HepG2 (cell line): ENCODE measurements at regions not wholly inside any gene's neighbourhood (a gene's known extent, or its start where the extent isn't known, plus 50 kb on each side); places are given as distances from the start of the nearest gene placed in this dataset.

Experiments
- CTCF ChIP-seq: sonication (generic); formaldehyde crosslinking; IDR thresholded peaks from 2 replicates; pipeline ENCODE4 v1.5.0; 2020; ENCODE audit warnings: mild to moderate bottlenecking, missing genetic modification reagents, moderate library complexity
- FLYWCH1 ChIP-seq: sonication (generic); formaldehyde crosslinking; IDR thresholded peaks from 2 replicates; pipeline ENCODE4 v1.8.1; 2023; ENCODE audit warnings: mild to moderate bottlenecking, missing genetic modification reagents
- MAX ChIP-seq: IDR thresholded peaks from 2 replicates; pipeline ENCODE4 v1.6.1; 2012; ENCODE audit warnings: inconsistent platforms
- POLR2AphosphoS2 ChIP-seq: IDR thresholded peaks from 2 replicates; pipeline ENCODE4 v1.6.1; 2011; ENCODE audit warnings: low read depth, low read length, improper control_type of control experiment
- SMAD1 ChIP-seq: sonication (generic); formaldehyde crosslinking; IDR thresholded peaks from 2 replicates; pipeline ENCODE4 v1.4.0; 2020; ENCODE audit warnings: missing genetic modification reagents, low read depth, mild to moderate bottlenecking, borderline replicate concordance
- SMC3 ChIP-seq: IDR thresholded peaks from 2 replicates; pipeline ENCODE4 v1.6.1; 2011; ENCODE audit warnings: low read length, improper control_type of control experiment
- ZNF121 ChIP-seq: sonication (generic); formaldehyde crosslinking; IDR thresholded peaks from 2 replicates; pipeline ENCODE4 v1.5.0; 2020; ENCODE audit warnings: mild to moderate bottlenecking, missing genetic modification reagents
- ZNF274 ChIP-seq: sonication (generic); formaldehyde crosslinking; IDR thresholded peaks from 2 replicates; pipeline ENCODE4 v1.5.1; 2020; ENCODE audit warnings: mild to moderate bottlenecking, missing genetic modification reagents
- ZNF484 ChIP-seq: sonication (generic); formaldehyde crosslinking; IDR thresholded peaks from 2 replicates; pipeline ENCODE4 v1.5.1; 2020; ENCODE audit warnings: mild to moderate bottlenecking, low read depth, missing genetic modification reagents, borderline replicate concordance
- ZNF558 ChIP-seq: sonication (generic); formaldehyde crosslinking; IDR thresholded peaks from 2 replicates; pipeline ENCODE4 v1.9.0; 2022; ENCODE audit warnings: mild to moderate bottlenecking, missing genetic modification reagents, borderline replicate concordance

- TF ChIP-seq ZNF121 (CRISPR knock-in tag) (no peak), ZNF484 (CRISPR knock-in tag) (no peak), SMC3 (no peak), CTCF (no peak), ZNF558 (no peak), SMAD1 (no peak), MAX (no peak), POLR2AphosphoS2 (no peak), ZNF274 (CRISPR knock-in tag) (no peak), FLYWCH1 (CRISPR knock-in tag) (no peak)
These were observed 786.7 kb downstream of the UQCRFS1 start for GRCh38 chr19:28426110-28426729.
